ENCODE measurements at regions not wholly inside any gene's neighbourhood (a gene's known extent, or its start where the extent isn't known, plus 50 kb on each side); places are given as distances from the start of the nearest gene placed in this dataset.
A peak's percentile ranks its signal among the peaks of the same experiment; 100 is the strongest.

DNA sequence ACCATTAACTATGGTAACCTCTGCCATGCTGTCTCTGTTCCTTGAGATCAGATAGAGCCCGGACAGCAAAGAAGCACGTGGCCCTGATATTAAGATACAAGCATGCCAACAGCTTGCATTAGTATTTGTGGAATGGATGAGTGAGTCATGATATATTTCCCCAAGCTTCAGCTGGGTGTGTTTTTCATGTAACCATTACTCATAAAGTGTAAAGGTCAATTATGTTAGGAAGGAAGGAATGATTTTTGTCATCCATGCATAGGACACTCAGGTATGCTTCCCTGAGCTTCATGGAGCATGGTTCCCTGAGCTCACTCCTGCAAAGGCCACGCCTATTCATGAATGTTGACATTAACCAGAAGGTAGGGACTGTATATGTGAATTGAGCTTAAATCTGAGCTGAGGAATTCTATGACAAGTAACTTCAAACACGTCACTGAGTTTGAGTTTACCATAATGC is 74.6 kb downstream of the ARL4C start:
- peak; percentile 93 for DNase-seq (ENCODE audit: low spot score)
- POLR2A ChIA-PET (ENCODE audit: low non-redundant PET): interaction anchor here (0.6 kb wide), 1 partner anchor 9 kb away, joined by 4 read pairs; no protein-coding TSS in a partner anchor

DNA sequence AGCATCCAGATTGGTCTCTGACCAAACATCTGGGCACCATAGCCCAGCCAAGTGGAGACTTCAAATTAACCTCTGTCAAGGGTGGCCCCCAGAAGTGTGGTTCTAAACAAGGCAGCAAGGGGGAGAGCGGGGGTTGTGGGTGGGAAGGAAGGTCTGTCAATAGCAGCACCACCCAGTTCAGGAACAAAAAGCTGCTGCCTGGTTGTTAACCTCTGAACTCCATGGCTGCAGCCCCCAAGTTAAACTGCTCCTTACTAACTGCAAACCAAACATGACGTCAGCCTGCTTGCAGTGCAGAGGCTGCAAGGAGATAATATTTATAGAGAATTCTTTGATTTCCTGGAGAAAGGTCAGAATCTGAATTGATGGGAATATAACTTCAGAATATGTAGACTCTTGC is 76.5 kb downstream of the ARL4C start:
- POLR2A ChIA-PET (ENCODE audit: low non-redundant PET): no interaction called here
- H3K27ac ChIP-seq: peak overlapping the region; percentile 8; the same call in 1 of the 2 replicates

More for the DNA sequence above, 74.6 kb downstream of the ARL4C start:
- H3K27ac ChIP-seq: peak overlapping the region; percentile 70; the same call in 1 of the 2 replicates
- TF ChIP-seq CTCF (conservative IDR thresholded peaks at IDR 0.05; ENCODE audit: low read depth): no peak
- CTCF ChIA-PET: interaction anchor here (0.8 kb wide), 1 partner anchor 133 kb away, joined by 3 read pairs; no protein-coding TSS in a partner anchor

GRCh38 chr2:234419726-234420125 is 77.2 kb downstream of the ARL4C start:
- no peak for TF ChIP-seq CTCF (conservative IDR thresholded peaks at IDR 0.05; ENCODE audit: low read depth)
- POLR2A ChIA-PET (ENCODE audit: low non-redundant PET): no interaction called here
- no peak for DNase-seq (ENCODE audit: low spot score)
- no peak overlapping the region for H3K27ac ChIP-seq
- CTCF ChIA-PET: no interaction called here

More for the DNA sequence above, 76.5 kb downstream of the ARL4C start:
- DNase-seq (ENCODE audit: low spot score): no peak
- CTCF ChIA-PET: no interaction called here
- TF ChIP-seq CTCF (conservative IDR thresholded peaks at IDR 0.05; ENCODE audit: low read depth): no peak

GRCh38 chr2:234415706-234416105 is 81.2 kb downstream of the ARL4C start:
- TF ChIP-seq CTCF (conservative IDR thresholded peaks at IDR 0.05; ENCODE audit: low read depth): no peak
- POLR2A ChIA-PET (ENCODE audit: low non-redundant PET): no interaction called here

GRCh38 chr2:234414596-234414995 is 82.3 kb downstream of the ARL4C start:
- no peak for TF ChIP-seq CTCF (conservative IDR thresholded peaks at IDR 0.05; ENCODE audit: low read depth)
- POLR2A ChIA-PET (ENCODE audit: low non-redundant PET): no interaction called here

More at GRCh38 chr2:234415706-234416105, 81.2 kb downstream of the ARL4C start:
- no peak overlapping the region for H3K27ac ChIP-seq
- CTCF ChIA-PET: interaction anchor here (0.7 kb wide), 1 partner anchor 62 kb away, joined by 3 read pairs; no protein-coding TSS in a partner anchor
- DNase-seq (ENCODE audit: low spot score): no peak

GRCh38 chr2:234412726-234413125 is 84.2 kb downstream of the ARL4C start:
- ChIA-PET POLR2A (ENCODE audit: low non-redundant PET) (interaction anchor here (0.5 kb wide), 1 partner anchor 10 kb away, joined by 4 read pairs; no protein-coding TSS in a partner anchor), CTCF (interaction anchor here (0.7 to 1.2 kb wide), 3 partner anchors 49 to 277 kb away, joined by 3 to 5 read pairs (median 5); no protein-coding TSS in a partner anchor)
- peak overlapping the region; percentile 83 for H3K27ac ChIP-seq
- no peak for TF ChIP-seq CTCF (conservative IDR thresholded peaks at IDR 0.05; ENCODE audit: low read depth)
- peak; percentile 66 for DNase-seq (ENCODE audit: low spot score)

More at GRCh38 chr2:234414596-234414995, 82.3 kb downstream of the ARL4C start:
- CTCF ChIA-PET: no interaction called here
- no peak for DNase-seq (ENCODE audit: low spot score)
- no peak overlapping the region for H3K27ac ChIP-seq
